DMS79 treated with DMSO at 0.1 percent for 48 hours (cell line): ENCODE measurements at regions not wholly inside any gene's neighbourhood (a gene's known extent, or its start where the extent isn't known, plus 50 kb on each side); places are given as distances from the start of the nearest gene placed in this dataset.

Experiments used
- DNase-seq: peaks from one replicate; lab custom pipeline; 2025; lab: John Stamatoyannopoulos, UW

DNA sequence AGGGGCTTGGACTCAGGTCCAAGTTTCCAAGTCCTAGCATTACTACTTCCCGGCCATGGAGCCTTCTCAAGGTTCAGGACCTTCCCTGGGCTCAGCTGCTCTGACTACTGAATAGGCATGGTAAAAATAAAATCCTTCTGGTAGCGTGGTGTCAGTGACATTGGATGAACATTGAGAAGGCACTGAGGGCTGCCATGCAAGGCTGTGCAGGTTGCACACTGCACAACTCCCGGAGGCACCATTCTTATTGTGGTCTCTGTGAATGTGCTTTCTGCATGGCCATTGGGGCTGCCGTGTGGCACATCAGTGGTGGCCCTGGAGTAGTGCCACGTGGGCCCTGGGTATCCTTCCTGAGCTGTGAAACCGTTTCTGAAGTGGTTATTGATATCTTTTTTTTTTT, 250.2 kb upstream of the CIBAR2 start:
- no peak for DNase-seq

DNA sequence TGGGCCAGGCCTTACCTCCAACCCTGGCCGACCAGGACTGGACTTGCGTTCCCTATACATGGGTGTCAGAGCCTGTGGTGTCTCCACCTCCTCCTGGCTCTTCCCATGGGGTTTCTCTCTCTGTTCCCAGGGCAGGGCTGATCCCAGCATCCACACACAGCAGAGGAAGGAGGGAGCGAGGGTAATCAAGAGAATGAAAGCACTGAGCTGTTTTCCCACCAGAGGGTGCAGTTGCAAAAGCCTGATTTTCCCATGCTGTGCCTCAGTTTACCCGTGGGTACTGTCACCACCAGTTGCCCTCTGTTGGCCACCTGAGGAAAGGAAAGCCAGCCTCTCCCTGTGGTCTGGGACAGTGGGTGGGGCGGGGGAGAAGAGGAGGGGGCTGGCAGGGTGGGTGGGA, 249.7 kb upstream of the GSE1 start:
- DNase-seq, result no peak

DNA sequence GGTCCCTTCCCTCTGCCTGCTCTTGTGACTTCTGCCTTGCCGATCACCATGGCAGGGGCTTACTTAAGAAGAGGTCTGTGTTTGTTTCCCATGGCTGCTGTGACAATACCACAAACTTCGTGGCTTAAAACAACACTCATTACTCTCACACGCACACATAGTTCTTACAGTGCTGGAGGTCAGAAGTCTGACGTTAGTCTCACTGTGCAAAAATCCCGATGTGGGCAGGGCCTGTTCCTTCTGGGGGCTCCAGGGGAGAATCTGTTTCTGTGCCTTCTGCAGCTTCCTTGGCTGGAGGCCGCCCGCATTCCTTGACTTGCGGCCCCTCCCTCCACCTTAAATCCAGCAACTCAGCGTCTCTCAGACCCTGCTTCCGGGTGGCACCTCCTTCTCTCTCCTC, 249.2 kb upstream of the GSE1 start:
- no peak for DNase-seq

DNA sequence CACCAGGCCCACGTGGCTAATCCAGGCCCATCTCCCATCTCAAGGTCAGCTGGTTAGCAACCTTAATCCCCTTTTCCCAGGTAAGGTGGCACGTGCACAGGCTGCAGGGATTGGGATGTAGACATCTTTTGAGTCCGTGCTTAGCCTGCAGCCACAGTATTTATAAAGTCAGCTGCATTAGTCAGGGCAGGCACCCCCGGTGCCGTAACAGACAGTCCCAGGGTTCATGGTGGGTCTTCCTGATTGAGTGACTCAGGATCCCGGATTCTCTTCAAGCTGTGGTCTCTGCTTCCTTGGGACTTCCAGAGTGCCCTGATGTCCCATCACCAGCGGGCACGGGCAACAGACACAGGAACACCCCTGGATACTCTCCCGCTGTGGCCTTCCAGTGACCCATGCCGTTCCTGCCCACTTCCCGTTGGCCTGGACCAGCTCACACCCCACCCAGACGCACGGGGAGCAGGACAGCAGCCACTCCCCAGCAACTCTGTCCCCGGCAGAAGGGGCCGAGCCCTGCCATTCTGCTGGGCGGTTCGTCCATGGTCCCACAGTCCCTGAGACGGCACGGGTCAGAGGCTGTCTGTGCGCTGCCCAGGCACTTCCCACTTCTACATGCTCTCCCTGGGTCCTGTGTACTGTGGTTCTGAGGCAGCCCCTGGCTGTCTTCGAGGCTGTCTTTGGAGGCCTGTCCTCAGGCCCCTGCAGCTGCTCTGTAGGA, 248.6 kb upstream of the GSE1 start:
- no peak for DNase-seq

DNA sequence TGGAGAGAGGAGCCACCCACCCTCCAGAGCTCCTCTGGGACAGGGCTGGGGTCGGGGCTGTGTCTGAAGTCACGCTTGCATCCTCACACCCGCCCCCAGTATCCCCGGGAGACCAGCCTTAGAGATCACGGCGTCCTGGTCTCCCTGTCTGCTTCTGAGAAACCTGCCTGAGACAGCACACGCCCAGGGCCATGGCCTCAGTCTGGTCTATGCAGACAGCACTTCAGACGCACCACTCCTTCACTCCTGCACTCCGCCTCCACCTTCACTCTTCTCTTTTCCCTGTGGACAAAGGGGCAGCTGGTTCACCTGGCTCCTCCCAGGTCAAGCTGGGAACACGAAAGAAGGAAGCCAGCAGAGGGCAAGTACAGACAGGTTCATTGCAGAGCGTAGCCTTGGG, 248.0 kb upstream of the GSE1 start:
- peak; percentile 71 for DNase-seq

DNA sequence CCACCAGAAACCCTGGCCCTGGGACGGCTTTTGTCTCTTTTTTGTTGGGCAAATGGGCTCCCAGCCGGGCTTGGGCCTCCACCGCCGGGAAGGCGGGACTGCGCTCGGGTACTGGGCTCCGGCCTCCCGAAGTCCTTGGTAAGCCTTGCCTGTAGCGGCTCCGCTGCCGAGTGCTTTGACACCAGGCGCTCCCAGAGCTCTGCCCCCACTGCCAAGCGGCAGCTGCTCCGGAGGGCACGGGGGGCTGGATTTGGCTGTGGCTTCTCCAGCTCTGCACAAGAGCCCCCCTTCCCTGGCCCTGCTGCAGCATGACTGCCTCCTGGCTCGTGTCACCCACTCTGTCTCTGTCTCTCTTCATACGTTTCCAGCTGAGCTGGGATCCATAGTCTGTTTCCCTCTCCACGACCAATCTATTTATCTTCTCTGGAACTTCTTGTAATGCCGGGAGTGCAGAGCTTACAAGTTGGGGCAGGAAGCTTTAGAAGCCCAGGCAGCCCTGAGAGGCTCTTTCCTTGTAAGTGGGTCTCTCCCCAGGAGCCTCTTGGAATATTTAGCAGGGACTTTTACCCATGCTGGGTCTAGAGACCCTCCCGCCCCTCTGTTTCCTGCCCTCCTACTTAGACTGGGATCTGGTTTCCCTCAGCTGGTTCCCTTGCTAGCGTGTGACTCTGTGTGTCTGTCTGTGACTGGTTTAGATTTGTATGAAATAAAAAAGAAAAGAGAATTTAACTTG, 246.9 kb upstream of the GSE1 start:
- peak; percentile 67 for DNase-seq

DNA sequence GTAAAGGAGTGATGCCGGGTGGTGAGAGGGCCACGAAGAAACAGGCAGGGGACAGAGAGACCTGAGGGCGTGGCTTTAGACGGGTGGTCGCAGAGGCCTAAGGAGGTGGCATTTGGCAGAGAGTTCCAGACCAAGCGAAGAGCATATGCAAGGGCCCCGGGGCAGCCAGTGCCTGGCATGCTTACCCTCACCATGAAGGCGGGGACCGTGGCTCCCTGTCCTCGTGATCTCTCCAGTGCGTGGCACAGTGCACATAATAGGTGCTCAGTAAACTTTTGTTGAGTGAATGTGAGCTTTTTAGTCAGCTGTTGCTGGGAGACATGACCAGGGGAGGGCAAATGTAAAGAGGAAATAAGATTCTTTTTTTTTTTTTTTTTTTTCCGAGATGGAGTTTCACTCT, 245.6 kb upstream of the GSE1 start:
- no peak for DNase-seq

DNA sequence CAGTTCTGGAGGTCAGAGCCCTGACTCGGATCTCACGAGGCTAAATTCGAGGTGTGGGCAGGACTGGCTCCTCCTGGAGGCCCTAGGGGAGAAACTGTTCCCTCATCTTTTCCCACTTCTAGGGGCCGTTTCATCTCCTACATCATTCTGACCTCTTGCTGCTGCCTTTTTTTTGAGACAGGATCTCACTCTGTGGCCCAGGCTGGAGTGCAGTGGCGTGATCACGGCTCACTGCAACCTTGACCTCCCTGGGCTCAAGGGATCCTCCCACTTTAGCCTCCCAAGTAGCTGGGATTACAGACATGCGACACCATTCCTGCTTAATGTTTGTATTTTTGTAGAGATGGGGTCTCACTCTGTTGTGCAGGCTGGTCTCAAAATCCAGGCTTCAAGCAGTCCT, 244.1 kb upstream of the GSE1 start:
- no peak for DNase-seq

DNA sequence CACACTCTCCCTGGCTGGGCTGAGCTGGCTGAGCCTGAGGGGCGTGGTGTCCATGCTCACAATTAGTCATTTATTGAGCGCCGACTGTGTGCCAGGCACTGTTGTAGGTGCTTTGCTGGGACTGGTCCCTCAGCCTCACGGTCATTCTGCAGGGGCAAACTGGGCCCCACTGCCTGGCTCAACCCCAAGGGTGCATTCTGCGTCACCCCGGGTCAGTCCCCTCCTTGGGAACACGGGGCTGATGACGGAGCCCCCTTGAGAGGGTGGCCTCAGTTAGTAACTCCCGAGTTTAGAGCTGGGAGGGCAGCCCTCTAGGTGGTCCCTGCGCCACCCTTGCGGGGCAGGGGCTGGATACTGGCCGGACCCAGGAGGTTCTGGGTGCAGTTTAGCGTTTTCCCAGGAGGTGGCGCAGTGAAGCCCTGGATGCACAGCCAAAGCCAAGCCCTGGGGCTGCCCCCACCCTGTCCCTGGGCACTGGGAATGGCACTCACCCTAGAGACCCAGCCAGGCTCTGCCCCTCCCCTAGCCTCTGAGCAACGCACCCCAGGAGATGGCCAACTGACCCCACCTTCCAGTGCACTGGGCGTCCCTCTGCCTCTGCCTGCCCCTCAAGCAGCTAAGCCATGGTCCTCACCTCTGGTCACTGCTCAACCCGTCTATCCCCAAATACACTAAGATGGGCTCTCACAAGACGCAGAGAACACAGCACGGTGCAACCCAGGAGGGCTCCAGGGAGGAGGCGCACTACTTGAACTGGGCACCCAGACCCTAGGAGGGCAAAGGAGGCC, 243.2 kb upstream of the GSE1 start:
- no peak for DNase-seq

DNA sequence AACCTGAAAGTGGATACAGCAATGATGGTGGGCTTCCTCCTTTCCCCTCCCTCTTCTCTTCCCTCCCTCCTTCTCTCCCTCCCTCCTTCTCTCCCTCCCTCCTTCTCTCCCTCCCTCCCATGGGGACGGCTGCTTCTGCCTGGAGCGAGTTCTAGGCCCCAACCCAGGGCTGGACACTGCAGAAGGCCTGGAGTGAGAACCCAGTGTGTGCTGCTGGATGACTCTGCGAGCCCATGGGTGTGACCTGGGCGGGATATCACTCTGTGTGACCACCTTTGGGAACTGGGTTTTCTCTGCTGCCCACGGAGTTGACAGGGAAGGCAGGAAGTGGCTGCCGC, 242.6 kb upstream of the GSE1 start:
- DNase-seq, result no peak

DNA sequence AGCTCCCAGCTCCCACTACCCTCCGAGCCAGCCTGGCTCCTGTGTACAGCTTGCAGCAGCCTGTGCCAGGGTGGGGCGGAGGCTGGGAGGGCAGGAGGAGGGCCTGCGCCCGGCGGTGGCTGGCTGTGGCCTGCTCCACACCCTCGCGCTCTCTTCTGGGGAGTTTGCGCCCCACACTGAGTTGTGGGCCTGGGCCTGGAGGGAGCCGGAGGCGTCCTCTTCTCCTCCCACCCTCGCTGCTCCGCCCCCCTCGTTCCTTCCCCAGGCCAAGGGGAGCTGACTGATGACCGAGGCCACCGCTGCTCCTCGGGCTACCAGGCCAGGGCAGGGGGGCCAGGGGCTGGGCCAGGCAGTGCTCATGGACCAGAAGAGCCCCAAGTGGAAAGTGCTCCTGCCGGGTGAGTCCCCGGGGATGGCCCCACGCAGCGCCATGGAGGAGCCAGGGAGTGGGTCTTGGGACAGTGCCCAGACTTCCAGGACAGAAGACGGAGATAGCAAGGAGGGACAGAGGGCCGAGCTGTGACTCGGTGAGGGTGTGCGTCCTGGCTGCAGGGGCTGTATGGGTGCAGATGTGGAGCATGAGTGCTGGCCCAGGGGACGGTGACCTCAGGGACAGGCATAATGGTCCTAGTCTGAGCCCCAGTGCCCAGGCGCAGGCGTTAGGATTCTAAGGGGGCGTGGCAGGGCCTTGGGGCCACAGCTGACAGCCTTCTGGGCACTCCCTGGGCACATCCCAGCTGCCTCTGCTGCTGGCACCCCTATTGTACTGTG, 242.1 kb upstream of the GSE1 start:
- DNase-seq, result no peak

DNA sequence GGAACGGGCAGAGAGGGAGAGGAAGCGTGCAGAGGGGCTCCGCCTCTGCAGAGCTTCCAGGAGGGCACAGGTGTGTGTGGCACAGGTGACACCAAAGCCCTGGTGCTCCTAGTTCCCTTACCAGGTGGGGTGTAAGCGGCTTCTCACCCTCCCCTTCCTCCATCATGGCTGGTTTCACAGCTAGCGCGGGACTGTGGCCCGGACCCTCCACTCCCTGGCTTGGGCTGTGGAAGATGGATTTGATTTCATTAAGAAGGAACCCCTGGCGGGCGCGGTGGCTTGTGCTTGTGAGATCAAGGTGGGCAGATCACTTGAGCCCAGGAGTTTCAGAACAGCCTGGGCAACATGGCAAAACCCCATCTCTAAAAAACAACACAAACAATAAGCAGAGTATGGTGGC, 241.2 kb upstream of the GSE1 start:
- no peak for DNase-seq

DNA sequence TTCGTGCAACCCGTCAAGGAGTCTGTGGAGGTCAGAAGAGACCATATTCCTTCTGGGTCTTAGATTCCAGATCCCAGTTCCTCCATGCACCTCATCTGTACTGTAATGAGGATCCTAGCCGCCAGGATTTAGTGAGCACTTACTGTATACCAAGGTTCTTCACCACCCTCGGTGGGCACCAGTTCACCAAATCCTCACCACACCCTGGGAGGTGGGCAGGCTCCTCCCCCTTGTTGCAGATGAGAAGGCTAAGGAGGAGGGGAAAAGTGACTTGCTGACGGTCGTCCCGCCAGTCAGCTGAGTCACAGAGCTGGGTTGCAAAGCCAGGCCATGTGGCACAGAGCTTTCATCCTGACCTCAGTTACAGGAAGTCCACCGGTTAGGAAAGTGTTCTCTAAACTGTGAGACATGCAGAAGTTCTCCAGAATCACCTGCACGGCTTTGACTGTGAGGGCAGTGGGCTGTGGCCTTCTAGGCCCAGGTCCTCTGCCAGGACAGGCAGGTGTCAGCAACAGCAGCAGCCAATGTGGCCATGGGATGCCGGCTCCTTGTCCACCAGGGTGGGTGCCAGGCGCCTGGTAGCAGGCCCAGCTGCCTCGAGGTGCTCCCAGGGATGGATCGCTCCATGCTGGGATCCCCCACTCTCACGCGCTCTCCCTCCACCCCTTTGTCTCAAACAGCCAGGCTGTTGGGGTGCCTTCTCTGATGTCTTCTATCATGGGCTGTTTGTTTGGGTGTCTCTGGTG, 240.3 kb upstream of the GSE1 start:
- no peak for DNase-seq

DNA sequence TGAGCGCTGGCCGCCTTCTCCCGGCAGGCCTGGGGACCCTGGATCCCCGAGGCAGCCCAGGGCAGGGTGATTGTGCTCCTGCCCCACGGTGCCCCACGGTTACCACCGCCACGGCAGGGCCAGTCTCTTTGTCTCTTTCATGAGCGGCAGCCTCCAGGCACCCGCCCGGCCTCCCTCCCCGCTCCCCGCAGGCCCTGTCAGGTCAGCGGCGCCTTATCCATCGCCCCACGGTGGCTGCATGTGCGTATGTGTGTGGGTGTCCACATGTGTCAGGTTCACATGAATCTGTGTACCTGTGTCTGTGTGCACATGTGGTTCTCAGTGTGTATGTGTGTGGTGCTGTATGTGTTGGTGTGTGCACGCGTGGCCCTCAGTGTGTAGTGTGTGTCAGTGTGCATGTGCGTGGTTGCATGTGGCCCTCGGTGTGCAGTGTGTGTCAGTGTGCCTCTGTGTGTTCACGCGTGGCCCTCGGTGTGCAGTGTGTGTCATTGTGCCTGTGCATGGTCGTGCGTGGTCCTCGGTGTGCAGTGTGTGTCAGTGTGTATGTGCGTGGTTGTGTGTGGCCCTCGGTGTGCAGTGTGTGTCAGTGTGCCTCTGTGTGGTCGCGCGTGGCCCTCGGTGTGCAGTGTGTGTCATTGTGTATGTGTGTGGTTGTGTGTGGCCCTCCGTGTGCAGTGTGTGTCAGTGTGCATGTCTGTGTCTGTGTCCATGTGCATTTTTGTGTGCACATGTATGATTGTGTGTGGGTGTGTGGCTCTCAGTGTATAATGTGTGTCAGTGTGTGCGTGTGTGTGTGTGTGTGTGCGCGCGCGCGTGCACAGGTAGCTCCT, 239.2 kb upstream of the GSE1 start:
- DNase-seq, result no peak

DNA sequence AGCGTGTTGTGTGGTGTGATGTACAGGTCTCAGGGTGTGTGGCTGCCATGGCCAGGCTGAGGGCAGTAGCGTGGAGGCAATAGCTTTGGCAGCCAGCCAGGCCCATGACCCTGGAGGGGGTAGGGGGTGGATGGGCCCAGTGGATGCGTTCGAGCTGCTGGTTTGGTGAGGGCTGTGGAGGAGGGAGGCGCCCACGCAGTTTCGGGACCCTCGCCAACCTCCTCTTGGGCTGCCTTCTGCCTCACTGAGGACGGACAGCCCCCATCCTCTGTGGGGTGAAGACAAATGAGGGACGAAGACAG, 238.6 kb upstream of the GSE1 start:
- DNase-seq, result no peak

DNA sequence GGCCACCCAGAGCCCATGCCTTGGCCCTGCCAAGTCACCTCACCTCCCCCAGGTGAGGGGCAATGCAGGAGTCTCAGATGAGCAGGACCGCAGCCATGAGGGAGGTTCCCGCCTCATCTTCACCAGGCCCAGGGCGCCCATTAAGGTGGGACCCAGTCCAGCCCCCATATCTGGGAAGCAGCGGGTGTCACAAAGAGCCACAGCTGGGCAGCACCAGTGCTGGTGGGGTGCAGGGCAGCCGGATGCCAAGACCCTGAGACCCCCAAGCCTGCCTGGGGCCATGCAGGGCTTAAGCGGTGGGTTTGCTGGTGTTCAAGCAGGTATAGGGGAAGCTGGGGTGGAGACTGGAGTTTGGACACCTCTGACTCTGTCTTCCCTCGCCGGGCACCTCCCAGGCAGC, 237.8 kb upstream of the GSE1 start:
- no peak for DNase-seq

DNA sequence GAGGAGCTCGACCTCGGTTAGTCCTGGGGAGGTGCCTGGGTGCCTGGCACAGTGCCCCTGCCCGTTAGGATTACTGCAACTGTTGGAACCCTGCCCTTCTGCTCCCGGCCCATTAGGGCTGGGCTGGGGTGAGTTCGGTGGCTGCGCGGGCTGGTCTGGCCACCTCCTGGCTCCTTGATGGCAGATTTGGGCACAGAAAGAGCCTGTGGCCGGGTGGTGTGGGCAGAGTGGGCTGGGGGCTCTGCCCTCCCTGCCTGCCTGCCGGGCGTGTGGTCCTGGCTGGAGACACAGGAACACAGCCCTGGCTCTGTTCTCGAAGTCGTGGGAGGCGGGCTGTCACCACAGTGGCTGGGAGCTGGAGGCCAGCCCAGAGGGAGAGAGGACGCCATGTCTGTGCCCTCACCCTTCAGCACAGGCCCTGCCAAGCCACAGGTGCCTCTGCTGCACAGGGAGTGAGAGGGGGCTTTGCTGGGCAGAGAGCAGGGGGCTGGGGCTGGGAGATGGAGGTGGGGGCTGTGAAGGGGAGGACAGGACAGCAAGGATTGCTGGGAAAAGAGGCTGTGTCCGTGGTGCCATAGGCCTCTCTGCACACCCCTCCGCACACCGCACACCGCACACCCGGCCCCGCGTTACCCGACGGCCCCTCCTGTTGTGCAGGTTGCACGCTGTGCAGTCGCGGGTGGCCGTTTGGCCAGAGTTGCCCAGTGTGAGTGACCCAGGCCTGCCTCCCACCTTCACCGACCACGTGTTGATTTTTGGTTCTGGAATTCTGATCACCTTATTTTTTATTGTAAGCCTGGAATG, 236.6 kb upstream of the GSE1 start:
- DNase-seq, result no peak

DNA sequence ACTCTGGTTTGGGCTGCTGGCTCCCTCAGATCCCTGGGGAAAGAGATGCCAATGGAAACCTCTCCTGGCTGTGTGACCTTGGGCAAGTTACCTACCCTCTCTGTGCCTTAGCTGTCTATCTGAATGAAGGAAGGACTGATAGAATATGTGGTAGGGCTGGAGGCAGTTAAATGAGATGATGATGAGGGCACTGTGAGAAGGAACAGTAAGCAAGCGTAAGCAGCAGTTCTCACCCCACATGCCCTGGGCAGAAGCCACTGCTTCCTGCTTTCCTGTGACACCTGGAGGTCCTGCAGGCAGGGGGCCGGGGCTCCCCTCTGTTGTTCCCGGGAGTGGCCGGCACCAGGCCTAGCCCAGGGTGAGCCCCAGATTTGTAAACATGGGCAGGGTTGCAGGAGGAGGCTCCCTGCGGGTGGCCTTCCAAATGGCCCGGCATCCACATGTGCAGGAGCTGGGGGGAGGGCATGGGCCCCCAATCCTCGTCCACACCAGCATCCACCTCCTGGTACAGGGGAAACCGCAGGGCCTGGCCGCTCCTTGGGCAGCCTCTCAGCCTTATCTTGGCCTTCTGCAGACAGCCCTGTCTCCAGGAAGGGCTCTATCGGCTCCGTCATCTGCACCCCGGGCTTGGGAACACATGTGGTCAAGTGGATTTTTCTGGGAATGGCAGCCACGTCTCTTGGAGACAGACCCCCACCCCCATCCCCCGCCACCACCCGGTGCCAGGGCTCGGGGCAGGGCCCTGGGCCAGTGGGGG, 235.6 kb upstream of the GSE1 start:
- no peak for DNase-seq
